Gastroesophageal sphincter (tissue), 3 donors: ENCODE measurements at regions not wholly inside any gene's neighbourhood (a gene's known extent, or its start where the extent isn't known, plus 50 kb on each side); places are given as distances from the start of the nearest gene placed in this dataset.

ENCODE experiments used
- CTCF ChIP-seq, 4 experiments: fragments of 200-600 bp in 2 of 4; fragments of 450-650 bp in 2 of 4; sonication (generic) in 1 of 4; IDR thresholded peaks; one replicate each; pipeline ENCODE4 v1.5.1; 2017 to 2019; ENCODE audit warnings: antibody characterized with exemption in 4 of 4, mild to moderate bottlenecking in 2 of 4, moderate library complexity in 2 of 4
- POLR2A ChIP-seq, 2 donors: fragments of 450-650 bp; IDR thresholded peaks; one replicate each; pipeline ENCODE4 v1.6.1; 2017; ENCODE audit warnings: antibody characterized with exemption in 2 of 2, mild to moderate bottlenecking in 2 of 2, moderate library complexity in 1 of 2
- POLR2AphosphoS5 ChIP-seq: sonication (generic); formaldehyde crosslinking; IDR thresholded peaks from one replicate; pipeline ENCODE4 v1.6.1; 2017; ENCODE audit warnings: antibody characterized with exemption

GRCh38 chr6:66065313-66065712, 358.3 kb upstream of the EYS start:
- TF ChIP-seq CTCF (IDR thresholded peaks at IDR 0.05): no peak
- TF ChIP-seq POLR2A (IDR thresholded peaks at IDR 0.05): no peak
- TF ChIP-seq POLR2AphosphoS5: no peak
